Heart left ventricle (tissue), 16 donors: ENCODE measurements at regions not wholly inside any gene's neighbourhood (a gene's known extent, or its start where the extent isn't known, plus 50 kb on each side); places are given as distances from the start of the nearest gene placed in this dataset.
"Not testable (repeated sequence)": the region's sequence is repeated elsewhere in the genome, so short reads cannot be mapped to it uniquely, and the experiment has no call there.

Experiments used
- ATAC-seq, 4 donors: fragments of 200-7000 bp; cut with Tn5 transposase; one replicate each; pipeline ENCODE4 v1.9.1; 2020 to 2022; ENCODE audit warnings: moderate library complexity in 4 of 4, mild to moderate bottlenecking in 3 of 4, moderate number of reproducible peaks in 1 of 4
- DNase-seq, 5 donors: peaks; one replicate each; pipeline ENCODE4 v3.0.0-alpha.2; 2020
- H3K27ac ChIP-seq, 12 donors: fragments of 200-600 bp; sonication (generic) in 4 of 12; one replicate each; pipeline versions ENCODE4 v1.5.0 to v1.8.0; 2016 to 2022; ENCODE audit warnings: mild to moderate bottlenecking in 2 of 12
- H3K27me3 ChIP-seq, 9 donors: fragments of 200-600 bp; sonication (generic) in 2 of 9; one replicate each; pipeline versions ENCODE4 v1.5.1 to v1.8.0; 2016 to 2022; ENCODE audit warnings: mild to moderate bottlenecking in 3 of 9
- H3K36me3 ChIP-seq, 9 donors: fragments of 200-600 bp; sonication (generic) in 2 of 9; one replicate each; pipeline versions ENCODE4 v1.5.0 to v1.8.0; 2018 to 2022; ENCODE audit warnings: mild to moderate bottlenecking in 2 of 9
- H3K4me1 ChIP-seq, 12 donors: fragments of 200-600 bp; sonication (generic) in 4 of 12; one replicate each; pipeline versions ENCODE4 v1.5.0 to v1.8.0; 2016 to 2022; ENCODE audit warnings: mild to moderate bottlenecking in 3 of 12
- H3K4me3 ChIP-seq, 12 donors: fragments of 200-600 bp; sonication (generic) in 4 of 12; one replicate each; pipeline versions ENCODE4 v1.5.0 to v1.8.0; 2017 to 2022; ENCODE audit warnings: mild to moderate bottlenecking in 9 of 12, moderate library complexity in 4 of 12
- H3K9me3 ChIP-seq, 12 donors: fragments of 200-600 bp; sonication (generic) in 4 of 12; one replicate each; pipeline versions ENCODE4 v1.5.0 to v1.8.0; 2016 to 2022; ENCODE audit warnings: mild to moderate bottlenecking in 1 of 12
- CTCF ChIP-seq, 12 donors: fragments of 200-600 bp; sonication (generic) in 4 of 12; IDR thresholded peaks; one replicate each; pipeline versions ENCODE4 v1.5.0 to v1.8.0; 2018 to 2022; ENCODE audit warnings: antibody characterized with exemption in 12 of 12, mild to moderate bottlenecking in 5 of 12
- POLR2A ChIP-seq, 2 donors: fragments of 450-650 bp; IDR thresholded peaks; one replicate each; pipeline ENCODE4 v1.6.1; 2017; ENCODE audit warnings: antibody characterized with exemption in 2 of 2, mild to moderate bottlenecking in 2 of 2, moderate library complexity in 2 of 2
- WGBS, 4 donors: extraction: QIAGEN DNeasy Blood & Tissue Kit in 2 of 4; methylation state at CpG; one replicate each; pipeline versions ENCODE4 v1.1.5 to v1.1.7; 2013 to 2018; 5-methylcytosine and 5-hydroxymethylcytosine counted together
- intact Hi-C, 10 donors: fragments of 100-400 bp; cut with DNase I; formaldehyde crosslinking; loops; one replicate each; pipeline versions ENCODE4 v1.11.1 to v1.14.2; 2022
- donor health status: ischemic (EF 13 %, LVEDD 7.1; RV severe dilation, severe dysfunction).
- donor health status: healthy with polysubstance abuse.
- donor health status: DM: no; HTN: yes; CAD: no.
- donor health status: DM: no; HTN: no; CAD: no.
- donor health status: ischemic (EF 25% LVEDD 6.9; RV normal size, moderate dysfunction).
- donor health status: ischemic (EF 25% LVEDD 5.7; RV mildly dilated, moderate dysfunction).
- donor health status: healthy.
- donor health status: DM: yes; HTN: yes; CAD: no.
- donor health status: ischemic (EF 35%, LVEDD 5.7; RV mildly dilated, moderate dysfunction).
- donor health status: nonischemic (EF 11% LVEDD 7.7; RV severe dilation, severe dysfunction).
- donor health status: DM: yes; HTN: yes; CAD: no.
- donor health status: PGD.
- donor health status: ischemic (EF 29% LVEDD 5.4; RV normal size, mild dysfunction).
- donor health status: nonischemic (EF 23%, LVEDD 6.1; RV moderate dilation, normal function).

GRCh38 chr6:11304946-11305345, 72.5 kb upstream of the NEDD9 start:
- intact Hi-C loops, result no loop called here
- Histone ChIP-seq H3K27ac (no peak overlapping the region), H3K4me3 (no peak overlapping the region), H3K36me3 (peaks cover 0 to 8% (median 0%) of the 10 kb centered on the region in 9 donors), H3K4me1 (peaks cover 0 to 8% (median 0%) of the 10 kb centered on the region in 12 donors), H3K27me3 (no peaks in the 10 kb centered on the region), H3K9me3 (peaks cover 0 to 33% (median 0%) of the 10 kb centered on the region in 12 donors)
- ATAC-seq, result no peak
- WGBS, 4 donors, result 77 to 93% (median 83%) methylated on average over 3 of the region's 3 CpGs
- no peak for DNase-seq
- TF ChIP-seq CTCF (IDR thresholded peaks at IDR 0.05) (no peak), POLR2A (IDR thresholded peaks at IDR 0.05) (no peak)

- DNase-seq, H3K27ac ChIP-seq, H3K4me3 ChIP-seq, ATAC-seq, intact Hi-C loops, H3K36me3 ChIP-seq, H3K27me3 ChIP-seq, H3K4me1 ChIP-seq: not testable (repeated sequence)
- 81 to 88% (median 84%) methylated on average over 5 of the region's 5 CpGs for WGBS, 4 donors
- peaks cover 0 to 39% (median 0%) of the 10 kb centered on the region in 12 donors for H3K9me3 ChIP-seq
These were observed 67.5 kb upstream of the NEDD9 start for GRCh38 chr6:11299876-11300428.

- H3K36me3 ChIP-seq, result not testable (repeated sequence)
These were observed 66.9 kb upstream of the NEDD9 start for GRCh38 chr6:11299421-11299784.

GRCh38 chr6:11298651-11299420, 66.4 kb upstream of the NEDD9 start:
- DNase-seq (no peak), ATAC-seq (no peak)
- Histone ChIP-seq H3K4me3 (no peak overlapping the region), H3K27me3 (no peaks in the 10 kb centered on the region), H3K4me1 (no peaks in the 10 kb centered on the region), H3K9me3 (peaks cover 0 to 30% (median 0%) of the 10 kb centered on the region in 12 donors), H3K36me3 (no peaks in the 10 kb centered on the region), H3K27ac (no peak overlapping the region)
- no peak for TF ChIP-seq CTCF (IDR thresholded peaks at IDR 0.05)
- TF ChIP-seq POLR2A (IDR thresholded peaks at IDR 0.05), result no peak
- WGBS, 4 donors, result 68 to 79% (median 75%) methylated on average over 9 of the region's 9 CpGs
- intact Hi-C loops, result no loop called here

More at GRCh38 chr6:11299421-11299784, 66.9 kb upstream of the NEDD9 start:
- peaks cover 0 to 35% (median 0%) of the 10 kb centered on the region in 12 donors for H3K9me3 ChIP-seq
- H3K4me3 ChIP-seq, H3K4me1 ChIP-seq, DNase-seq, H3K27me3 ChIP-seq, H3K27ac ChIP-seq, intact Hi-C loops, ATAC-seq: not testable (repeated sequence)
- 73 to 95% (median 86%) methylated on average over 2 to 5 of the region's 5 CpGs for WGBS, 4 donors

- no peaks in the 10 kb centered on the region for H3K4me1 ChIP-seq
- ATAC-seq (no peak), DNase-seq (no peak)
- TF ChIP-seq POLR2A (IDR thresholded peaks at IDR 0.05) (no peak), CTCF (IDR thresholded peaks at IDR 0.05) (no peak)
- intact Hi-C loops, result no loop called here
- peaks cover 0 to 21% (median 0%) of the 10 kb centered on the region in 12 donors for H3K9me3 ChIP-seq
- H3K4me3 ChIP-seq, result no peak overlapping the region
- WGBS, 4 donors, result 89 to 97% (median 96%) methylated on average over 1 of the region's 1 CpG
- H3K36me3 ChIP-seq, result no peaks in the 10 kb centered on the region
- no peaks in the 10 kb centered on the region for H3K27me3 ChIP-seq
- no peak overlapping the region for H3K27ac ChIP-seq
These were observed 64.9 kb upstream of the NEDD9 start for GRCh38 chr6:11297376-11297729.
